ENCODE measurements at regions not wholly inside any gene's neighbourhood (a gene's known extent, or its start where the extent isn't known, plus 50 kb on each side); places are given as distances from the start of the nearest gene placed in this dataset.
A peak's percentile ranks its signal among the peaks of the same experiment; 100 is the strongest.

GRCh38 chr13:74651121-74651520, 516.9 kb upstream of the KLF12 start:
- Histone ChIP-seq H3K9ac (ENCODE audit: low read length in 3 of 3) (no peak overlapping the region), H3K4me3 (ENCODE audit: low read length in 3 of 3) (no peak overlapping the region), H3K27me3 (ENCODE audit: control insufficient read depth, insufficient read depth, low read length) (no peaks in the 10 kb centered on the region), H3K4me1 (ENCODE audit: control insufficient read depth in 2 of 3, insufficient read depth in 2 of 3, low read depth in 1 of 3, low read length in 3 of 3) (no peaks in the 10 kb centered on the region), H3K9me3 (ENCODE audit: control insufficient read depth in 2 of 3, insufficient read depth in 1 of 3, low read length in 3 of 3) (no peaks in the 10 kb centered on the region), H3K27ac (ENCODE audit: low read depth in 2 of 2, low read length in 2 of 2) (no peak overlapping the region), H3K36me3 (ENCODE audit: control insufficient read depth in 2 of 3, insufficient read depth in 3 of 3, low read length in 3 of 3) (no peaks in the 10 kb centered on the region)
- FAIRE-seq = no peak
- peak in 2 of 5 donors; percentile 15 to 16 for DNase-seq
- intact Hi-C loops (cut with DNase I) = no loop called here
- TF ChIP-seq CTCF (IDR thresholded peaks at IDR 0.05; ENCODE audit: borderline replicate concordance, extremely low read depth, insufficient read depth) = no peak

GRCh38 chr13:74647991-74648390, 513.8 kb upstream of the KLF12 start:
- TF ChIP-seq CTCF (IDR thresholded peaks at IDR 0.05; ENCODE audit: borderline replicate concordance, extremely low read depth, insufficient read depth) = no peak
- Histone ChIP-seq H3K4me3 (ENCODE audit: low read length in 3 of 3) (no peak overlapping the region), H3K27me3 (ENCODE audit: control insufficient read depth, insufficient read depth, low read length) (no peaks in the 10 kb centered on the region), H3K36me3 (ENCODE audit: control insufficient read depth in 2 of 3, insufficient read depth in 3 of 3, low read length in 3 of 3) (no peaks in the 10 kb centered on the region), H3K9me3 (ENCODE audit: control insufficient read depth in 2 of 3, insufficient read depth in 1 of 3, low read length in 3 of 3) (no peaks in the 10 kb centered on the region), H3K27ac (ENCODE audit: low read depth in 2 of 2, low read length in 2 of 2) (no peak overlapping the region), H3K9ac (ENCODE audit: low read length in 3 of 3) (no peak overlapping the region), H3K4me1 (ENCODE audit: control insufficient read depth in 2 of 3, insufficient read depth in 2 of 3, low read depth in 1 of 3, low read length in 3 of 3) (no peaks in the 10 kb centered on the region)
- DNase-seq (no peak), FAIRE-seq (no peak)
- intact Hi-C loops (cut with DNase I) = no loop called here

- DNase-seq (no peak), FAIRE-seq (no peak)
- Histone ChIP-seq H3K4me1 (ENCODE audit: control insufficient read depth in 2 of 3, insufficient read depth in 2 of 3, low read depth in 1 of 3, low read length in 3 of 3) (no peaks in the 10 kb centered on the region), H3K9ac (ENCODE audit: low read length in 3 of 3) (no peak overlapping the region), H3K27me3 (ENCODE audit: control insufficient read depth, insufficient read depth, low read length) (no peaks in the 10 kb centered on the region), H3K36me3 (ENCODE audit: control insufficient read depth in 2 of 3, insufficient read depth in 3 of 3, low read length in 3 of 3) (no peaks in the 10 kb centered on the region), H3K4me3 (ENCODE audit: low read length in 3 of 3) (no peak overlapping the region), H3K27ac (ENCODE audit: low read depth in 2 of 2, low read length in 2 of 2) (no peak overlapping the region), H3K9me3 (ENCODE audit: control insufficient read depth in 2 of 3, insufficient read depth in 1 of 3, low read length in 3 of 3) (no peaks in the 10 kb centered on the region)
- intact Hi-C loops (cut with DNase I) = no loop called here
- no peak for TF ChIP-seq CTCF (IDR thresholded peaks at IDR 0.05; ENCODE audit: borderline replicate concordance, extremely low read depth, insufficient read depth)
Measured at GRCh38 chr13:74647211-74647610, 513.0 kb upstream of the KLF12 start.

- no peaks in the 10 kb centered on the region for H3K4me1 ChIP-seq (ENCODE audit: control insufficient read depth in 2 of 3, insufficient read depth in 2 of 3, low read depth in 1 of 3, low read length in 3 of 3)
- FAIRE-seq (no peak), DNase-seq (no peak)
- intact Hi-C loops (cut with DNase I) = no loop called here
- no peaks in the 10 kb centered on the region for H3K36me3 ChIP-seq (ENCODE audit: control insufficient read depth in 2 of 3, insufficient read depth in 3 of 3, low read length in 3 of 3)
- H3K9ac ChIP-seq (ENCODE audit: low read length in 3 of 3) = no peak overlapping the region
- H3K27me3 ChIP-seq (ENCODE audit: control insufficient read depth, insufficient read depth, low read length) = no peaks in the 10 kb centered on the region
- no peak overlapping the region for H3K4me3 ChIP-seq (ENCODE audit: low read length in 3 of 3)
- no peaks in the 10 kb centered on the region for H3K9me3 ChIP-seq (ENCODE audit: control insufficient read depth in 2 of 3, insufficient read depth in 1 of 3, low read length in 3 of 3)
- H3K27ac ChIP-seq (ENCODE audit: low read depth in 2 of 2, low read length in 2 of 2) = no peak overlapping the region
- no peak for TF ChIP-seq CTCF (IDR thresholded peaks at IDR 0.05; ENCODE audit: borderline replicate concordance, extremely low read depth, insufficient read depth)
Measured at GRCh38 chr13:74646091-74646490, 511.9 kb upstream of the KLF12 start.
